WERI-Rb-1 (cell line): ENCODE measurements at regions not wholly inside any gene's neighbourhood (a gene's known extent, or its start where the extent isn't known, plus 50 kb on each side); places are given as distances from the start of the nearest gene placed in this dataset.

ENCODE experiments used
- DNase-seq: peaks from one replicate; pipeline ENCODE4 v3.0.0-alpha.2; 2020
- H3K27ac ChIP-seq: fragments of 250-450 bp; sonication (Bioruptor Pico); 2 replicates; pipeline ENCODE4 v1.5.1; 2020; ENCODE audit warnings: mild to moderate bottlenecking, moderate library complexity
- H3K27me3 ChIP-seq: fragments of 250-450 bp; sonication (Bioruptor Pico); 2 replicates; pipeline ENCODE4 v1.5.1; 2021; ENCODE audit warnings: mild to moderate bottlenecking, low read depth, moderate library complexity; ENCODE audit not compliant: insufficient read depth, severe bottlenecking
- H3K36me3 ChIP-seq: fragments of 250-450 bp; sonication (Bioruptor Pico); 2 replicates; pipeline ENCODE4 v1.5.1; 2020; ENCODE audit warnings: mild to moderate bottlenecking, moderate library complexity
- H3K4me3 ChIP-seq: 2 replicates; pipeline ENCODE4 v1.5.1; 2011; ENCODE audit warnings: low read depth, mild to moderate bottlenecking, control low read depth, low read length
- H3K9me3 ChIP-seq: fragments of 250-450 bp; sonication (Bioruptor Pico); 2 replicates; pipeline ENCODE4 v1.5.1; 2021; ENCODE audit warnings: mild to moderate bottlenecking, moderate library complexity; ENCODE audit not compliant: severe bottlenecking
- CTCF ChIP-seq: IDR thresholded peaks from 2 replicates; pipeline ENCODE4 v1.5.1; 2011; ENCODE audit warnings: low read depth, mild to moderate bottlenecking, control low read depth, inconsistent platforms, low read length

DNA sequence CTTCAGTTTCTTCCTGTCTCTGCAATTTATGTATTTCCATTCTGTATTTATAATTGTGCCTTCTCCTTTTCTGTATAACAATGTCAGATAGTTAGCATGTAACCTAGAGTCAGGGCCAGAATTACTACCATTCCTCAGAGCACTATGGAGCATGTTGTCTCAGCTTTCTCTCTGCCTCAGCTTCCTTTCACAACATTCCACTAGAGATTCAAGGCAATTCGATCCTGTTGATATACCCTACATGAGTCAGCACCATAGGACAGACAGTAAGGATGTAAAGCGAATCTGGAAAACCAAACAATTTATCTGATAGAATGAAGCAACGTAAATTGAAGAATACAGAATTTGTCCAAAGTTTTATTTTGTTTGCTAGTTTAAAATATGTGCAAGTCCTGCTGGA, 728.3 kb upstream of the SEMA6A start:
- Histone ChIP-seq H3K36me3 (no peaks in the 10 kb centered on the region), H3K9me3 (no peaks in the 10 kb centered on the region), H3K4me3 (no peak overlapping the region), H3K27ac (no peak overlapping the region), H3K27me3 (no peaks in the 10 kb centered on the region)
- no peak for TF ChIP-seq CTCF
- DNase-seq = no peak

DNA sequence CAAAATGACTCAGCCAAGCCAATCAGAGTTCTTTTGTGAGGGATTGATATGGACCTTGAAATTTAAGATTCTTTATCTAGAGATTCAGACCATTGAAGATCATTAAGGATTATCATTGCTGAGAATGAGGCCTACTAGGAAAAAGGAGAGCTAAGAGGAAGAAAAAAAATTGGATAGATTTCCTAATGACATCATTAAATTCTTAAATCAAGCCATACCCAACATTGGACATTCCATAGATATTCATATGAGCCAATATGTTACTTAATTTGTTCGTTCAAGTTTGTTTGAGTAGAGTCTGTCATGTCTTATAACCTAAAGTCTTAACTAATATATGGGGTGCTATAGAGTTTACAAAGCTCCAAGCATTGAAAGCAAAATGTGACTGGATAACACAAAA, 727.9 kb upstream of the SEMA6A start:
- Histone ChIP-seq H3K4me3 (no peak overlapping the region), H3K27ac (no peak overlapping the region), H3K36me3 (no peaks in the 10 kb centered on the region), H3K27me3 (no peaks in the 10 kb centered on the region), H3K9me3 (no peaks in the 10 kb centered on the region)
- no peak for DNase-seq
- TF ChIP-seq CTCF = no peak

DNA sequence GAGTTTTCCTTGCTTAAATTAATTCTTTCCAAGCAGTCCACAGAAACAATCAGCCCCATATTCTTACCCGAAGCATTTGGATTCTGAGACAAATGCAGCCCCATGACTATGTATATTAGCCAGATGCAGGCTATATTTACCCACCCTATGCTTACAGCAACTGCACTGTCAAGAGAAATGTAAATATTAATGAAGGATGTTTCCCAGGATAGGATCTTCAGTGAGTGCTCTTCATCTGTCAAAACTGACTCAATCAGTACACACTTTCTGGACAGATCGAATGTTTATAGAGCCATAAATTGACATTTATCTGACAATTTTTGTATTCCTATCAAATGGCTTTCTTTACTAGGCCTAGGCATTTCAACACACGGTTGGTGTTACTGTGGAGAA, 725.3 kb upstream of the SEMA6A start:
- TF ChIP-seq CTCF = no peak
- Histone ChIP-seq H3K4me3 (no peak overlapping the region), H3K27me3 (no peaks in the 10 kb centered on the region), H3K27ac (no peak overlapping the region), H3K36me3 (no peaks in the 10 kb centered on the region), H3K9me3 (no peaks in the 10 kb centered on the region)
- DNase-seq = no peak

DNA sequence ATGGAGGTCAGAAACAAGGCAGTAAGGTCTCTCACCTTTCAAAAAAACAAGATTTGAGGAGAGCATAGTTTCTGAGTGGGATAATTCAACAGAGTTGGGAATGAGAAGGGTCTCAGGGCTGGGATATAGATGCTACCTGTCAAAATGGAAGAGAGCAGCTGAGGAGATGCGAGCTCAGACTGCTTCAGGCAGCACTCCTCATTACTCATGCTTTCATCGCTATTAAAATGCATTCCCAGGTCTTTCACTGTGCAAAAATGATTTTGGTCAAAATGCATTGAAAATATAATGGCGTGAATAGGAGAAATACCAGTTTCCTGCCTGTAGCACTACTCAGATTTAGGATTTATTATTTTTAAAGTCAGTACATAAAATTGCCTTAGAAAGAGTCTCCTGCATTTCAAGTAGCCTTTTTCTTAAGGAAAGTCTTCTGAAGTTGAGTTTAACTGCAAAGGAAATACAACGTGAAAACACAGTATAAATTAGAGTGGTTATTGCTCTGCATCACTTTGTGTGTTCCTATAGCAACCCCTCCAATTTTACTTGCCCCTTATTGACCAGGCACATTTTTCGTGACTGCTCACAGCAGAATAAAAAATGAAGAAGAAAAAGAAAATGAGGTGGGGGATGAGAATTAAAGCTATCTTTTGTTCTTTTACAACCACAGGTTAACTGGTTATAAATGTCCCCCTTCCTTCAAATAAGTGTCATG, 724.8 kb upstream of the SEMA6A start:
- H3K27ac ChIP-seq = no peak overlapping the region
- no peak for TF ChIP-seq CTCF
- H3K4me3 ChIP-seq = no peak overlapping the region
- no peaks in the 10 kb centered on the region for H3K27me3 ChIP-seq
- H3K36me3 ChIP-seq = no peaks in the 10 kb centered on the region
- H3K9me3 ChIP-seq = no peaks in the 10 kb centered on the region
- no peak for DNase-seq

- H3K4me3 ChIP-seq = no peak overlapping the region
- no peaks in the 10 kb centered on the region for H3K9me3 ChIP-seq
- TF ChIP-seq CTCF = no peak
- no peak overlapping the region for H3K27ac ChIP-seq
- DNase-seq = no peak
- H3K27me3 ChIP-seq = no peaks in the 10 kb centered on the region
- H3K36me3 ChIP-seq = no peaks in the 10 kb centered on the region
Measured at GRCh38 chr5:117296872-117297271, 722.2 kb upstream of the SEMA6A start.

GRCh38 chr5:117295941-117296340, 721.3 kb upstream of the SEMA6A start:
- DNase-seq = no peak
- H3K9me3 ChIP-seq = no peaks in the 10 kb centered on the region
- no peak for TF ChIP-seq CTCF
- no peaks in the 10 kb centered on the region for H3K36me3 ChIP-seq
- no peaks in the 10 kb centered on the region for H3K27me3 ChIP-seq
- no peak overlapping the region for H3K27ac ChIP-seq
- no peak overlapping the region for H3K4me3 ChIP-seq
